ENCODE measurements at regions not wholly inside any gene's neighbourhood (a gene's known extent, or its start where the extent isn't known, plus 50 kb on each side); places are given as distances from the start of the nearest gene placed in this dataset.

DNA sequence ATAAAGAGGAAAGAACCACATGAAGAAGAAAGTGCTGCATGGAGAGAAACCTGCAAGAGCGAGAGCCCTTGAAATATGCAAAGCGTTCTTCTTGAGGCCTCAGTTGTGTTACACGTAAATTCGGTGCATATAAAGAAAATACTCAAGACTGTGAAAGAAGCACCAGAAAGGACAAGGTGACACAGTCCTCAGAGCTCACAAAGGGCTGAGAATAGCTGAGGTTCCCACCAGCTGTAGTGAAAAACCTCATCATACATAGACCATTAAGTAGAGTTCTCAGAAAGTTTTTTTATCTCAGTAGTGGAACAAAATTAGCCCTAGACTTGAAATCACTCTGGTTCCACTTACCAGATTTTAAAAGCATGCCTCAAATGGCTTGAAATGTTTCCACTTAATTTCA lies 980.7 kb upstream of the CRIM1 start:
- TF ChIP-seq SIN3A (IDR thresholded peaks at IDR 0.05; ENCODE audit: borderline replicate concordance, low read depth, low read length) (no peak), POLR2AphosphoS5 (IDR thresholded peaks at IDR 0.05; ENCODE audit: low read depth, low read length) (no peak), NFIC (IDR thresholded peaks at IDR 0.05; ENCODE audit: borderline replicate concordance) (no peak), RCOR1 (IDR thresholded peaks at IDR 0.05; ENCODE audit: low read length) (no peak), SMC3 (IDR thresholded peaks at IDR 0.05; ENCODE audit: low read depth, low read length) (no peak), EP300 (IDR thresholded peaks at IDR 0.05; ENCODE audit: borderline replicate concordance in 1 of 2, low read depth in 1 of 2, low read length in 1 of 2) (no peak), FOXM1 (IDR thresholded peaks at IDR 0.05; ENCODE audit: low read depth) (no peak), MXI1 (IDR thresholded peaks at IDR 0.05; ENCODE audit: low read depth, low read length) (no peak), YY1 (IDR thresholded peaks at IDR 0.05; ENCODE audit: low read depth) (no peak)
- TF ChIP-seq, protein P1, sequence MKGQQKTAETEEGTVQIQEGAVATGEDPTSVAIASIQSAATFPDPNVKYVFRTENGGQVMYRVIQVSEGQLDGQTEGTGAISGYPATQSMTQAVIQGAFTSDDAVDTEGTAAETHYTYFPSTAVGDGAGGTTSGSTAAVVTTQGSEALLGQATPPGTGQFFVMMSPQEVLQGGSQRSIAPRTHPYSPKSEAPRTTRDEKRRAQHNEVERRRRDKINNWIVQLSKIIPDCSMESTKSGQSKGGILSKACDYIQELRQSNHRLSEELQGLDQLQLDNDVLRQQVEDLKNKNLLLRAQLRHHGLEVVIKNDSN (IDR thresholded peaks at IDR 0.05; ENCODE audit: borderline replicate concordance, low read depth) = no peak
- TF ChIP-seq, protein P2, sequence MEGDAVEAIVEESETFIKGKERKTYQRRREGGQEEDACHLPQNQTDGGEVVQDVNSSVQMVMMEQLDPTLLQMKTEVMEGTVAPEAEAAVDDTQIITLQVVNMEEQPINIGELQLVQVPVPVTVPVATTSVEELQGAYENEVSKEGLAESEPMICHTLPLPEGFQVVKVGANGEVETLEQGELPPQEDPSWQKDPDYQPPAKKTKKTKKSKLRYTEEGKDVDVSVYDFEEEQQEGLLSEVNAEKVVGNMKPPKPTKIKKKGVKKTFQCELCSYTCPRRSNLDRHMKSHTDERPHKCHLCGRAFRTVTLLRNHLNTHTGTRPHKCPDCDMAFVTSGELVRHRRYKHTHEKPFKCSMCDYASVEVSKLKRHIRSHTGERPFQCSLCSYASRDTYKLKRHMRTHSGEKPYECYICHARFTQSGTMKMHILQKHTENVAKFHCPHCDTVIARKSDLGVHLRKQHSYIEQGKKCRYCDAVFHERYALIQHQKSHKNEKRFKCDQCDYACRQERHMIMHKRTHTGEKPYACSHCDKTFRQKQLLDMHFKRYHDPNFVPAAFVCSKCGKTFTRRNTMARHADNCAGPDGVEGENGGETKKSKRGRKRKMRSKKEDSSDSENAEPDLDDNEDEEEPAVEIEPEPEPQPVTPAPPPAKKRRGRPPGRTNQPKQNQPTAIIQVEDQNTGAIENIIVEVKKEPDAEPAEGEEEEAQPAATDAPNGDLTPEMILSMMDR (IDR thresholded peaks at IDR 0.05) = no peak
- TF ChIP-seq, protein P3, sequence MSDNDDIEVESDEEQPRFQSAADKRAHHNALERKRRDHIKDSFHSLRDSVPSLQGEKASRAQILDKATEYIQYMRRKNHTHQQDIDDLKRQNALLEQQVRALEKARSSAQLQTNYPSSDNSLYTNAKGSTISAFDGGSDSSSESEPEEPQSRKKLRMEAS (IDR thresholded peaks at IDR 0.05; ENCODE audit: low read depth) = no peak
- TF ChIP-seq, protein P4, sequence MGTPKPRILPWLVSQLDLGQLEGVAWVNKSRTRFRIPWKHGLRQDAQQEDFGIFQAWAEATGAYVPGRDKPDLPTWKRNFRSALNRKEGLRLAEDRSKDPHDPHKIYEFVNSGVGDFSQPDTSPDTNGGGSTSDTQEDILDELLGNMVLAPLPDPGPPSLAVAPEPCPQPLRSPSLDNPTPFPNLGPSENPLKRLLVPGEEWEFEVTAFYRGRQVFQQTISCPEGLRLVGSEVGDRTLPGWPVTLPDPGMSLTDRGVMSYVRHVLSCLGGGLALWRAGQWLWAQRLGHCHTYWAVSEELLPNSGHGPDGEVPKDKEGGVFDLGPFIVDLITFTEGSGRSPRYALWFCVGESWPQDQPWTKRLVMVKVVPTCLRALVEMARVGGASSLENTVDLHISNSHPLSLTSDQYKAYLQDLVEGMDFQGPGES (IDR thresholded peaks at IDR 0.05; ENCODE audit: low read depth, low read length) = no peak
- TF ChIP-seq, protein P5, sequence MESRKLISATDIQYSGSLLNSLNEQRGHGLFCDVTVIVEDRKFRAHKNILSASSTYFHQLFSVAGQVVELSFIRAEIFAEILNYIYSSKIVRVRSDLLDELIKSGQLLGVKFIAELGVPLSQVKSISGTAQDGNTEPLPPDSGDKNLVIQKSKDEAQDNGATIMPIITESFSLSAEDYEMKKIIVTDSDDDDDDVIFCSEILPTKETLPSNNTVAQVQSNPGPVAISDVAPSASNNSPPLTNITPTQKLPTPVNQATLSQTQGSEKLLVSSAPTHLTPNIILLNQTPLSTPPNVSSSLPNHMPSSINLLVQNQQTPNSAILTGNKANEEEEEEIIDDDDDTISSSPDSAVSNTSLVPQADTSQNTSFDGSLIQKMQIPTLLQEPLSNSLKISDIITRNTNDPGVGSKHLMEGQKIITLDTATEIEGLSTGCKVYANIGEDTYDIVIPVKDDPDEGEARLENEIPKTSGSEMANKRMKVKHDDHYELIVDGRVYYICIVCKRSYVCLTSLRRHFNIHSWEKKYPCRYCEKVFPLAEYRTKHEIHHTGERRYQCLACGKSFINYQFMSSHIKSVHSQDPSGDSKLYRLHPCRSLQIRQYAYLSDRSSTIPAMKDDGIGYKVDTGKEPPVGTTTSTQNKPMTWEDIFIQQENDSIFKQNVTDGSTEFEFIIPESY (IDR thresholded peaks at IDR 0.05; ENCODE audit: borderline replicate concordance, low read depth) = no peak

Data from SK-N-SH (cell line).